GM23338 (cell line): ENCODE measurements at regions not wholly inside any gene's neighbourhood (a gene's known extent, or its start where the extent isn't known, plus 50 kb on each side); places are given as distances from the start of the nearest gene placed in this dataset.

Experiments
- ATAC-seq: fragments of 200-7000 bp; cut with Tn5 transposase; 3 replicates; pipeline ENCODE4 v1.9.1; 2020
- DNase-seq: peaks from one replicate; pipeline ENCODE4 v3.0.0-alpha.2; 2015; ENCODE audit warnings: low spot score
- H2AFZ ChIP-seq: fragments of 200-600 bp; sonication (generic); 2 replicates; pipeline ENCODE4 v1.8.0; 2016; ENCODE audit warnings: antibody characterized with exemption, mild to moderate bottlenecking, moderate library complexity
- H3F3A ChIP-seq: fragments of 200-600 bp; sonication (generic); replicated peaks from 2 replicates; pipeline ENCODE4 v1.8.0; 2017; ENCODE audit warnings: antibody characterized with exemption, mixed run types, low read depth
- H3K27ac ChIP-seq: fragments of 200-600 bp; sonication (generic); 2 replicates; pipeline ENCODE4 v1.6.1; 2016; ENCODE audit warnings: low read depth
- H3K27me3 ChIP-seq: fragments of 200-600 bp; sonication (generic); 2 replicates; pipeline ENCODE4 v1.8.0; 2016; ENCODE audit warnings: mild to moderate bottlenecking, mixed run types, moderate library complexity; ENCODE audit not compliant: insufficient read depth
- H3K36me3 ChIP-seq: fragments of 200-600 bp; sonication (generic); 2 replicates; pipeline ENCODE4 v1.8.0; 2016; ENCODE audit warnings: mild to moderate bottlenecking; ENCODE audit not compliant: insufficient read depth
- H3K4me1 ChIP-seq: fragments of 200-600 bp; sonication (generic); 2 replicates; pipeline ENCODE4 v1.8.0; 2016; ENCODE audit warnings: mild to moderate bottlenecking, moderate library complexity; ENCODE audit not compliant: insufficient read depth
- H3K4me2 ChIP-seq: fragments of 200-600 bp; sonication (generic); 2 replicates; pipeline ENCODE4 v1.7.1; 2017; ENCODE audit warnings: mixed run types
- H3K4me3 ChIP-seq: fragments of 200-600 bp; sonication (generic); 2 replicates; pipeline ENCODE4 v1.6.1; 2016; ENCODE audit warnings: mixed run types
- H3K79me2 ChIP-seq: fragments of 200-600 bp; sonication (generic); replicated peaks from 2 replicates; pipeline ENCODE4 v1.8.0; 2017; ENCODE audit warnings: mild to moderate bottlenecking; ENCODE audit not compliant: insufficient read depth
- H3K9me2 ChIP-seq: fragments of 200-600 bp; sonication (generic); 2 replicates; pipeline ENCODE4 v1.8.0; 2017; ENCODE audit not compliant: insufficient read depth
- H4K20me1 ChIP-seq: fragments of 200-600 bp; sonication (generic); replicated peaks from 2 replicates; pipeline ENCODE4 v1.8.0; 2017; ENCODE audit warnings: mild to moderate bottlenecking; ENCODE audit not compliant: insufficient read depth
- H3K27ac Mint-ChIP-seq: 2 replicates; pipeline ENCODE4 v1.8.0; 2020; ENCODE audit warnings: inconsistent platforms, mild to moderate bottlenecking, moderate library complexity, mixed read lengths
- H3K27me3 Mint-ChIP-seq: 3 replicates; pipeline ENCODE4 v1.8.0; 2022; ENCODE audit warnings: low read depth, mild to moderate bottlenecking, moderate library complexity, mixed read lengths, inconsistent platforms; ENCODE audit not compliant: insufficient read depth, poor library complexity
- H3K36me3 Mint-ChIP-seq: 3 replicates; pipeline ENCODE4 v1.8.0; 2021; ENCODE audit warnings: low read depth, mild to moderate bottlenecking, inconsistent platforms, moderate library complexity, mixed read lengths
- H3K4me1 Mint-ChIP-seq: 3 replicates; pipeline ENCODE4 v1.8.0; 2020; ENCODE audit warnings: mild to moderate bottlenecking, inconsistent platforms, mixed read lengths
- H3K4me3 Mint-ChIP-seq: 3 replicates; pipeline ENCODE4 v1.8.0; 2021; ENCODE audit warnings: moderate library complexity, mild to moderate bottlenecking, inconsistent platforms, mixed read lengths
- H3K9me3 Mint-ChIP-seq: 3 replicates; pipeline ENCODE4 v1.8.0; 2020; ENCODE audit warnings: moderate library complexity, mild to moderate bottlenecking, inconsistent platforms, mixed read lengths
- CREB1 ChIP-seq: fragments of 250-450 bp; sonication (Bioruptor Pico); IDR thresholded peaks from 2 replicates; pipeline ENCODE4 v1.5.0; 2020; ENCODE audit warnings: low read depth, mild to moderate bottlenecking, moderate library complexity
- EZH2 ChIP-seq: fragments of 200-600 bp; sonication (generic); IDR thresholded peaks from one replicate; pipeline ENCODE4 v1.8.0; 2017; ENCODE audit warnings: antibody characterized with exemption, mild to moderate bottlenecking, low read depth; ENCODE audit not compliant: unreplicated experiment
- EZH2phosphoT487 ChIP-seq: fragments of 200-600 bp; sonication (generic); IDR thresholded peaks from one replicate; pipeline ENCODE4 v1.8.1; 2018; ENCODE audit warnings: antibody characterized with exemption; ENCODE audit not compliant: unreplicated experiment
- JUNB ChIP-seq: IDR thresholded peaks from one replicate; pipeline ENCODE4 v1.6.1; 2016; ENCODE audit warnings: antibody characterized with exemption; ENCODE audit not compliant: unreplicated experiment
- NANOG ChIP-seq: IDR thresholded peaks from 2 replicates; pipeline ENCODE4 v1.6.1; 2016; ENCODE audit warnings: antibody characterized with exemption, borderline replicate concordance
- POLR2AphosphoS5 ChIP-seq: IDR thresholded peaks from 2 replicates; pipeline ENCODE4 v1.6.1; 2016; ENCODE audit warnings: antibody characterized with exemption, low read depth
- STAT1 ChIP-seq: IDR thresholded peaks from one replicate; pipeline ENCODE4 v1.6.1; 2016; ENCODE audit warnings: antibody characterized with exemption; ENCODE audit not compliant: unreplicated experiment
- ZNF114 ChIP-seq: fragments of 250-450 bp; sonication (Bioruptor Pico); IDR thresholded peaks from 2 replicates; pipeline ENCODE4 v1.5.0; 2020; ENCODE audit warnings: mild to moderate bottlenecking, moderate library complexity
- ZNF331 ChIP-seq: fragments of 250-450 bp; sonication (Bioruptor Pico); IDR thresholded peaks from 2 replicates; pipeline ENCODE4 v1.5.0; 2020; ENCODE audit warnings: low read depth, mild to moderate bottlenecking, moderate library complexity
- TF ChIP-seq, protein P1 (sequence below): IDR thresholded peaks from 2 replicates; pipeline ENCODE4 v1.6.1; 2016; ENCODE audit warnings: antibody characterized with exemption
- TF ChIP-seq, protein P2 (sequence below): IDR thresholded peaks from one replicate; pipeline ENCODE4 v1.6.1; 2018; ENCODE audit warnings: antibody characterized with exemption; ENCODE audit not compliant: unreplicated experiment
- TF ChIP-seq, protein P3 (sequence below), 2 experiments: fragments of 200-600 bp in 1 of 2; sonication (generic) in 1 of 2; conservative IDR thresholded peaks; 2 replicates each; pipeline versions ENCODE4 v1.5.1 to v1.6.1; 2016 to 2017; ENCODE audit warnings: antibody characterized with exemption in 2 of 2, low read depth in 2 of 2, mild to moderate bottlenecking in 2 of 2, moderate library complexity in 1 of 2
- TF ChIP-seq, protein P4 (sequence below): fragments of 250-450 bp; sonication (Bioruptor Pico); IDR thresholded peaks from 2 replicates; pipeline ENCODE4 v1.5.0; 2020; ENCODE audit warnings: mild to moderate bottlenecking, moderate library complexity

DNA sequence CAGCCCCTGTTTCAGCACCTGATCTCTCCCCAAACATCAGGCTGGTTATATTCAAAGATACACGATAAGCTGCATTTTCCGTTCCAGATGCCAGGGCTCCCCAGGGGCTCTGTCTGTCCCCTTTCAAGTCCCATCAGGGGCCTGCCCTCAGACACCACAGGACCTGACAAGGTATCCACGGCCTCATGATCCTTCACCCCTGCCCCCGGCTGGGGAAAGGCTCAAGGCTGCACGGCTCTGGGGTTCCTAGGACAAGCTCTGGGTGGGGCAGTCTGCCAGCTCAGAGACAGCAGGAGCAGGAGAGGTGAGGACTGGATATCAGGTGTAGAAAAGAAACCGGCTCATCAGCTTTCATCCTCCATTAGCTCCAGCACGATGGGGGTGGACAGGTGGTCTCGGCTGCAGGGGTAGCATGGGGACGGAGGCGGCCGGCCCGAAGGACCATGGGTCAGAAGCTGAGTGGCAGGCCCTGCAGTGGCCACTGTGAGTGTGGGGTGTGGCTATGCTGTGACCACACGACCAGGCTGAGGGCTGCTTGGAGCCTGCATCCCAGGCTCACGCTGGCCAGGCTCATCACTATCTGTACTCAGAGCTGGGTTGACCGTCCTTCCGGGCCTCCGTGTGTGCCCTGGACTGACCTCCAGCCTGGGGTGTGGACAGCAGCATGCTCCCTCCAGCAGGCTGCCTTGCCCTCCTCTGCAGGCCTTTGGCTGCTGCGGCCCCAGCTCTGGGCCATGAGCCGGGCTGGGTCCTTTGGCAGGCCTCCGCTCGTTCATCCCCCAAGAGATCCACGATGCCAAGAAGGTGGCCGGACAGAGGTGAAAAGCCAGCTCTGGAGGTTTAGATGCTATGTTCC is 386.2 kb downstream of the THBS2 start:
- no peak for DNase-seq
- no peaks in the 10 kb centered on the region for H3K36me3 ChIP-seq
- no peaks in the 10 kb centered on the region for H3K79me2 ChIP-seq
- no peaks in the 10 kb centered on the region for H3K4me1 Mint-ChIP-seq
- H2AFZ ChIP-seq, result no peak overlapping the region
- no peak overlapping the region for H3K4me3 ChIP-seq
- H3F3A ChIP-seq, result no peaks in the 10 kb centered on the region
- no peaks in the 10 kb centered on the region for H3K36me3 Mint-ChIP-seq
- H3K27ac Mint-ChIP-seq, result no peak overlapping the region
- H3K27me3 ChIP-seq, result no peaks in the 10 kb centered on the region
- H3K27me3 Mint-ChIP-seq, result no peaks in the 10 kb centered on the region
- H3K9me2 ChIP-seq, result no peaks in the 10 kb centered on the region
- H3K4me3 Mint-ChIP-seq, result no peak overlapping the region
- H3K4me1 ChIP-seq, result no peaks in the 10 kb centered on the region
- no peaks in the 10 kb centered on the region for H4K20me1 ChIP-seq
- ATAC-seq, result no peak
- H3K27ac ChIP-seq, result no peak overlapping the region
- H3K4me2 ChIP-seq, result no peak overlapping the region
- TF ChIP-seq, protein P1, sequence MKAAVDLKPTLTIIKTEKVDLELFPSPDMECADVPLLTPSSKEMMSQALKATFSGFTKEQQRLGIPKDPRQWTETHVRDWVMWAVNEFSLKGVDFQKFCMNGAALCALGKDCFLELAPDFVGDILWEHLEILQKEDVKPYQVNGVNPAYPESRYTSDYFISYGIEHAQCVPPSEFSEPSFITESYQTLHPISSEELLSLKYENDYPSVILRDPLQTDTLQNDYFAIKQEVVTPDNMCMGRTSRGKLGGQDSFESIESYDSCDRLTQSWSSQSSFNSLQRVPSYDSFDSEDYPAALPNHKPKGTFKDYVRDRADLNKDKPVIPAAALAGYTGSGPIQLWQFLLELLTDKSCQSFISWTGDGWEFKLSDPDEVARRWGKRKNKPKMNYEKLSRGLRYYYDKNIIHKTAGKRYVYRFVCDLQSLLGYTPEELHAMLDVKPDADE, result no peak
- TF ChIP-seq JUNB, result no peak
- TF ChIP-seq, protein P2, sequence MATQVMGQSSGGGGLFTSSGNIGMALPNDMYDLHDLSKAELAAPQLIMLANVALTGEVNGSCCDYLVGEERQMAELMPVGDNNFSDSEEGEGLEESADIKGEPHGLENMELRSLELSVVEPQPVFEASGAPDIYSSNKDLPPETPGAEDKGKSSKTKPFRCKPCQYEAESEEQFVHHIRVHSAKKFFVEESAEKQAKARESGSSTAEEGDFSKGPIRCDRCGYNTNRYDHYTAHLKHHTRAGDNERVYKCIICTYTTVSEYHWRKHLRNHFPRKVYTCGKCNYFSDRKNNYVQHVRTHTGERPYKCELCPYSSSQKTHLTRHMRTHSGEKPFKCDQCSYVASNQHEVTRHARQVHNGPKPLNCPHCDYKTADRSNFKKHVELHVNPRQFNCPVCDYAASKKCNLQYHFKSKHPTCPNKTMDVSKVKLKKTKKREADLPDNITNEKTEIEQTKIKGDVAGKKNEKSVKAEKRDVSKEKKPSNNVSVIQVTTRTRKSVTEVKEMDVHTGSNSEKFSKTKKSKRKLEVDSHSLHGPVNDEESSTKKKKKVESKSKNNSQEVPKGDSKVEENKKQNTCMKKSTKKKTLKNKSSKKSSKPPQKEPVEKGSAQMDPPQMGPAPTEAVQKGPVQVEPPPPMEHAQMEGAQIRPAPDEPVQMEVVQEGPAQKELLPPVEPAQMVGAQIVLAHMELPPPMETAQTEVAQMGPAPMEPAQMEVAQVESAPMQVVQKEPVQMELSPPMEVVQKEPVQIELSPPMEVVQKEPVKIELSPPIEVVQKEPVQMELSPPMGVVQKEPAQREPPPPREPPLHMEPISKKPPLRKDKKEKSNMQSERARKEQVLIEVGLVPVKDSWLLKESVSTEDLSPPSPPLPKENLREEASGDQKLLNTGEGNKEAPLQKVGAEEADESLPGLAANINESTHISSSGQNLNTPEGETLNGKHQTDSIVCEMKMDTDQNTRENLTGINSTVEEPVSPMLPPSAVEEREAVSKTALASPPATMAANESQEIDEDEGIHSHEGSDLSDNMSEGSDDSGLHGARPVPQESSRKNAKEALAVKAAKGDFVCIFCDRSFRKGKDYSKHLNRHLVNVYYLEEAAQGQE, result no peak
- no peak for TF ChIP-seq STAT1
- TF ChIP-seq NANOG, result no peak
- TF ChIP-seq, protein P3, sequence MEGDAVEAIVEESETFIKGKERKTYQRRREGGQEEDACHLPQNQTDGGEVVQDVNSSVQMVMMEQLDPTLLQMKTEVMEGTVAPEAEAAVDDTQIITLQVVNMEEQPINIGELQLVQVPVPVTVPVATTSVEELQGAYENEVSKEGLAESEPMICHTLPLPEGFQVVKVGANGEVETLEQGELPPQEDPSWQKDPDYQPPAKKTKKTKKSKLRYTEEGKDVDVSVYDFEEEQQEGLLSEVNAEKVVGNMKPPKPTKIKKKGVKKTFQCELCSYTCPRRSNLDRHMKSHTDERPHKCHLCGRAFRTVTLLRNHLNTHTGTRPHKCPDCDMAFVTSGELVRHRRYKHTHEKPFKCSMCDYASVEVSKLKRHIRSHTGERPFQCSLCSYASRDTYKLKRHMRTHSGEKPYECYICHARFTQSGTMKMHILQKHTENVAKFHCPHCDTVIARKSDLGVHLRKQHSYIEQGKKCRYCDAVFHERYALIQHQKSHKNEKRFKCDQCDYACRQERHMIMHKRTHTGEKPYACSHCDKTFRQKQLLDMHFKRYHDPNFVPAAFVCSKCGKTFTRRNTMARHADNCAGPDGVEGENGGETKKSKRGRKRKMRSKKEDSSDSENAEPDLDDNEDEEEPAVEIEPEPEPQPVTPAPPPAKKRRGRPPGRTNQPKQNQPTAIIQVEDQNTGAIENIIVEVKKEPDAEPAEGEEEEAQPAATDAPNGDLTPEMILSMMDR (conservative IDR thresholded peaks at IDR 0.05; ENCODE audit: low read depth in 2 of 2), result no peak
- TF ChIP-seq ZNF331 (CRISPR knock-in tag), result no peak
- TF ChIP-seq EZH2, result no peak
- no peak for TF ChIP-seq POLR2AphosphoS5
- no peak for TF ChIP-seq CREB1 (CRISPR knock-in tag)
- no peak for TF ChIP-seq ZNF114
- TF ChIP-seq, protein P4, sequence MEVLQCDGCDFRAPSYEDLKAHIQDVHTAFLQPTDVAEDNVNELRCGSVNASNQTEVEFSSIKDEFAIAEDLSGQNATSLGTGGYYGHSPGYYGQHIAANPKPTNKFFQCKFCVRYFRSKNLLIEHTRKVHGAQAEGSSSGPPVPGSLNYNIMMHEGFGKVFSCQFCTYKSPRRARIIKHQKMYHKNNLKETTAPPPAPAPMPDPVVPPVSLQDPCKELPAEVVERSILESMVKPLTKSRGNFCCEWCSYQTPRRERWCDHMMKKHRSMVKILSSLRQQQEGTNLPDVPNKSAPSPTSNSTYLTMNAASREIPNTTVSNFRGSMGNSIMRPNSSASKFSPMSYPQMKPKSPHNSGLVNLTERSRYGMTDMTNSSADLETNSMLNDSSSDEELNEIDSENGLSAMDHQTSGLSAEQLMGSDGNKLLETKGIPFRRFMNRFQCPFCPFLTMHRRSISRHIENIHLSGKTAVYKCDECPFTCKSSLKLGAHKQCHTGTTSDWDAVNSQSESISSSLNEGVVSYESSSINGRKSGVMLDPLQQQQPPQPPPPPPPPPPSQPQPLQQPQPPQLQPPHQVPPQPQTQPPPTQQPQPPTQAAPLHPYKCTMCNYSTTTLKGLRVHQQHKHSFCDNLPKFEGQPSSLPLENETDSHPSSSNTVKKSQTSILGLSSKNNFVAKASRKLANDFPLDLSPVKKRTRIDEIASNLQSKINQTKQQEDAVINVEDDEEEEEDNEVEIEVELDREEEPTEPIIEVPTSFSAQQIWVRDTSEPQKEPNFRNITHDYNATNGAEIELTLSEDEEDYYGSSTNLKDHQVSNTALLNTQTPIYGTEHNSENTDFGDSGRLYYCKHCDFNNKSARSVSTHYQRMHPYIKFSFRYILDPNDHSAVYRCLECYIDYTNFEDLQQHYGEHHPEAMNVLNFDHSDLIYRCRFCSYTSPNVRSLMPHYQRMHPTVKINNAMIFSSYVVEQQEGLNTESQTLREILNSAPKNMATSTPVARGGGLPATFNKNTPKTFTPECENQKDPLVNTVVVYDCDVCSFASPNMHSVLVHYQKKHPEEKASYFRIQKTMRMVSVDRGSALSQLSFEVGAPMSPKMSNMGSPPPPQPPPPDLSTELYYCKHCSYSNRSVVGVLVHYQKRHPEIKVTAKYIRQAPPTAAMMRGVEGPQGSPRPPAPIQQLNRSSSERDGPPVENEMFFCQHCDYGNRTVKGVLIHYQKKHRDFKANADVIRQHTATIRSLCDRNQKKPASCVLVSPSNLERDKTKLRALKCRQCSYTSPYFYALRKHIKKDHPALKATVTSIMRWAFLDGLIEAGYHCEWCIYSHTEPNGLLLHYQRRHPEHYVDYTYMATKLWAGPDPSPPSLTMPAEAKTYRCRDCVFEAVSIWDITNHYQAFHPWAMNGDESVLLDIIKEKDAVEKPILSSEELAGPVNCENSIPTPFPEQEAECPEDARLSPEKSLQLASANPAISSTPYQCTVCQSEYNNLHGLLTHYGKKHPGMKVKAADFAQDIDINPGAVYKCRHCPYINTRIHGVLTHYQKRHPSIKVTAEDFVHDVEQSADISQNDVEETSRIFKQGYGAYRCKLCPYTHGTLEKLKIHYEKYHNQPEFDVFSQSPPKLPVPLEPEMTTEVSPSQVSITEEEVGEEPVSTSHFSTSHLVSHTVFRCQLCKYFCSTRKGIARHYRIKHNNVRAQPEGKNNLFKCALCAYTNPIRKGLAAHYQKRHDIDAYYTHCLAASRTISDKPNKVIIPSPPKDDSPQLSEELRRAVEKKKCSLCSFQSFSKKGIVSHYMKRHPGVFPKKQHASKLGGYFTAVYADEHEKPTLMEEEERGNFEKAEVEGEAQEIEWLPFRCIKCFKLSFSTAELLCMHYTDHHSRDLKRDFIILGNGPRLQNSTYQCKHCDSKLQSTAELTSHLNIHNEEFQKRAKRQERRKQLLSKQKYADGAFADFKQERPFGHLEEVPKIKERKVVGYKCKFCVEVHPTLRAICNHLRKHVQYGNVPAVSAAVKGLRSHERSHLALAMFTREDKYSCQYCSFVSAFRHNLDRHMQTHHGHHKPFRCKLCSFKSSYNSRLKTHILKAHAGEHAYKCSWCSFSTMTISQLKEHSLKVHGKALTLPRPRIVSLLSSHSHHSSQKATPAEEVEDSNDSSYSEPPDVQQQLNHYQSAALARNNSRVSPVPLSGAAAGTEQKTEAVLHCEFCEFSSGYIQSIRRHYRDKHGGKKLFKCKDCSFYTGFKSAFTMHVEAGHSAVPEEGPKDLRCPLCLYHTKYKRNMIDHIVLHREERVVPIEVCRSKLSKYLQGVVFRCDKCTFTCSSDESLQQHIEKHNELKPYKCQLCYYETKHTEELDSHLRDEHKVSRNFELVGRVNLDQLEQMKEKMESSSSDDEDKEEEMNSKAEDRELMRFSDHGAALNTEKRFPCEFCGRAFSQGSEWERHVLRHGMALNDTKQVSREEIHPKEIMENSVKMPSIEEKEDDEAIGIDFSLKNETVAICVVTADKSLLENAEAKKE (CRISPR knock-in tag), result no peak
- no peak for TF ChIP-seq EZH2phosphoT487
- no peaks in the 10 kb centered on the region for H3K9me3 Mint-ChIP-seq
